ENCODE measurements at regions not wholly inside any gene's neighbourhood (a gene's known extent, or its start where the extent isn't known, plus 50 kb on each side); places are given as distances from the start of the nearest gene placed in this dataset.

DNA sequence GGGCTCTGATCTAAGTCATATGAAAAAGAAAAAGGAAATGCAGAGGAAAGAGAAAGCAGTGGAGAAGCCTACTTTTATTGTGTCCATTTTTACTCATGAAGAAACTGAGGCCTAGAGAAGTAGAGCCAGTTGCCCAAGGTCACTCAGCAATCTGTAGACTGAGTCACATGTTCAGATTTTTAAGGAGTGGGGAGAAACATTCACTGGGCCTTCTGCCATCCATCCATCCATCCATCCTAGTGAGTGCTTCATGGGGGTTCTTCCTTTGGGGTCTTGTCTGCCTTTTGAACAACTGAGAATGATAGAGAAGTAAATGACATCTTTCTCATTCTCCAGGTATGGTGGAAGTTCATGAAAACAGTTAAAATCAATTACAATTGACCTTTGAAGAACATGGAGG lies 233.6 kb upstream of the SRRM4 start:
- TF ChIP-seq POU2F2 (IDR thresholded peaks at IDR 0.05; ENCODE audit: low read depth, low read length) (no peak), TAF1 (IDR thresholded peaks at IDR 0.05; ENCODE audit: low read depth, low read length) (no peak), POLR2AphosphoS5 (IDR thresholded peaks at IDR 0.05; ENCODE audit: low read depth, low read length) (no peak), SPI1 (IDR thresholded peaks at IDR 0.05; ENCODE audit: low read depth, low read length) (no peak), POLR2A (IDR thresholded peaks at IDR 0.05; ENCODE audit: low read depth, low read length) (no peak), PAX5 (IDR thresholded peaks at IDR 0.05; ENCODE audit: insufficient read depth, low read length, severe bottlenecking) (no peak)
- no peak for DNase-seq (ENCODE audit: insufficient read length, low spot score)
- FAIRE-seq = no peak

DNA sequence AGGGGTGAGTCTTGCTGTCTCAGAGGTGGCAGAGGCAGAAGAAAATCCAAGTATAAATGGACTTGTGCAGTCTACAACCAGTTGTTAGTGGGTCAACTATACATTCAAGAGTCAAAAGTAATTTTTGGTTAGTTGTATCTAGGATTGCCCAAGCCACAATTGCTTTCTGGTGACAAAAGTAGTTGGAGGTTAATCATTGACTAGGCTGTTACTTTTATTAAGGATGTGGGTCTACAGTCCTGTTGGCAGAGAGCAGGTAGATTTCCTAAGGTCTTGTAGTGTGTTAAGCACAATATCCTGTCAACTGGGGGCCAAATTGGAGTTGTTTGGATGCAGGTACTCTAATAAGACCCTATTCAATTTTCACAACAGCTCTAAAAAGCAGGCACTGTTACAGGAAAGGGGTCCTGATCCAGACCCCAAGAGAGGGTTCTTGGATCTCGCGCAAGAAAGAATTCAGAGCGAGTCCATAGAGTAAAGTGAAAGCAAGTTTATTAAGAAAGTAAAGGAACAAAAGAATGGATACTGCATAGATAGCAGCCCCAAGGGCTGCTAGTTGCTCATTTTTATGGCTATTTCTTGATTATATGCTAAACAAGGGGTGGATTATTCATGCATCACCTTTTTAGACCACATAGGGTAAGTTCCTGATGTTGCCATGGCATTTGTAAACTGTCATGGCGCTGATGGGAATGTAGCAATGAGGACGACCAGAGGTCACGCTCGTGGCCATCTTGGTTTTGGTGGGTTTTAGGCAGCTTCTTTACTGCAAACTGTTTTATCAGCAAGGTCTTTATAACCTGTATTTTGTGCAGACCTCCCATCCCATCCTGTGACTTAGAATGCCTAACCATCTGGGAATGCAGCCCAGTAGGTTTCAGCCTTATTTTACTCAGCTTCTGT lies 232.6 kb upstream of the SRRM4 start:
- DNase-seq (ENCODE audit: insufficient read length, low spot score) (no peak), FAIRE-seq (no peak)
- no peak for TF ChIP-seq POLR2A (IDR thresholded peaks at IDR 0.05; ENCODE audit: low read depth, low read length)
- TF ChIP-seq SPI1 (IDR thresholded peaks at IDR 0.05; ENCODE audit: low read depth, low read length) = no peak
- no peak for TF ChIP-seq POLR2AphosphoS5 (IDR thresholded peaks at IDR 0.05; ENCODE audit: low read depth, low read length)
- no peak for TF ChIP-seq PAX5 (IDR thresholded peaks at IDR 0.05; ENCODE audit: insufficient read depth, low read length, severe bottlenecking)
- TF ChIP-seq TAF1 (IDR thresholded peaks at IDR 0.05; ENCODE audit: low read depth, low read length) = no peak
- TF ChIP-seq POU2F2 (IDR thresholded peaks at IDR 0.05; ENCODE audit: low read depth, low read length) = no peak

DNA sequence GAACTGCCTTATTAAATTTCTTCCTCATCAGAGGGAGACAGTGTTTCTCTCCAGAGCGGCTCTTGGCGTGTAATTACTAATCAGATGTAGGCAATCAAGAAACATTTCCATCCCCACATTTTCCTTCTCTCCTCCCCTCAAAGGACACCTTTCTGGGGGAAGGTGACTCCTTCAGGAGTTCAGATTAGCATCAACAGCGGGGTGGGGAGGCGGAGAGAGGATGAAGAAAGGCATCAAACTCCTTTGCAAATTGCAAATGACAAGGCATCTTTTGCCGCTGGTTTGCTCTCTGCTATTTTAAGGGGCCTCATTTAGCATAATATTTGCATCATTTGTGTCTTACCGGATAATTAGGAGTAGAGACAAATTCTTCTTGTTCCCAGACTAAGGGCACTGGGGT lies 231.7 kb upstream of the SRRM4 start:
- FAIRE-seq = no peak
- TF ChIP-seq PAX5 (IDR thresholded peaks at IDR 0.05; ENCODE audit: insufficient read depth, low read length, severe bottlenecking) (no peak), POLR2A (IDR thresholded peaks at IDR 0.05; ENCODE audit: low read depth, low read length) (no peak), POU2F2 (IDR thresholded peaks at IDR 0.05; ENCODE audit: low read depth, low read length) (no peak), SPI1 (IDR thresholded peaks at IDR 0.05; ENCODE audit: low read depth, low read length) (no peak), POLR2AphosphoS5 (IDR thresholded peaks at IDR 0.05; ENCODE audit: low read depth, low read length) (no peak), TAF1 (IDR thresholded peaks at IDR 0.05; ENCODE audit: low read depth, low read length) (no peak)
- DNase-seq (ENCODE audit: insufficient read length, low spot score) = no peak

DNA sequence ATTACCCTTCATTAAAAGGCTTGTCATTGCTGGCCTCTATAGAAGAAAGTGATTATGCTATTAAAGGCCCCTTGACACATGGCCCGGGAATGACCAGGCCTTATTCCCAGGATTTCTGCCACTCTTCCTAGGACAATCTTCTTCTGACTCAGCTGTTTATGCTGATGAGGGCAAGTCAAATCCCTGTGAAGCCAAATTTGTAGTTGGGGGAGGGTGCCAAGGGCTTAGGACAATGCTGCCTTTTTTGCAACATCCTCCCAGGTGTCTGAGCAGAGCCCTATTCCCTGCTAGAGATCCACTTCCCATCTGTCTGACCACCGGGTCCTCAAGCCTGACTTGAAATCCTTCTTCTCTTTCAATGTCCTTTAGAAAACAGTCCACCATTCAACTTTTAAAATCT lies 230.7 kb upstream of the SRRM4 start:
- FAIRE-seq (no peak), DNase-seq (ENCODE audit: insufficient read length, low spot score) (no peak)
- TF ChIP-seq POU2F2 (IDR thresholded peaks at IDR 0.05; ENCODE audit: low read depth, low read length) (no peak), PAX5 (IDR thresholded peaks at IDR 0.05; ENCODE audit: insufficient read depth, low read length, severe bottlenecking) (no peak), POLR2AphosphoS5 (IDR thresholded peaks at IDR 0.05; ENCODE audit: low read depth, low read length) (no peak), TAF1 (IDR thresholded peaks at IDR 0.05; ENCODE audit: low read depth, low read length) (no peak), SPI1 (IDR thresholded peaks at IDR 0.05; ENCODE audit: low read depth, low read length) (no peak), POLR2A (IDR thresholded peaks at IDR 0.05; ENCODE audit: low read depth, low read length) (no peak)

DNA sequence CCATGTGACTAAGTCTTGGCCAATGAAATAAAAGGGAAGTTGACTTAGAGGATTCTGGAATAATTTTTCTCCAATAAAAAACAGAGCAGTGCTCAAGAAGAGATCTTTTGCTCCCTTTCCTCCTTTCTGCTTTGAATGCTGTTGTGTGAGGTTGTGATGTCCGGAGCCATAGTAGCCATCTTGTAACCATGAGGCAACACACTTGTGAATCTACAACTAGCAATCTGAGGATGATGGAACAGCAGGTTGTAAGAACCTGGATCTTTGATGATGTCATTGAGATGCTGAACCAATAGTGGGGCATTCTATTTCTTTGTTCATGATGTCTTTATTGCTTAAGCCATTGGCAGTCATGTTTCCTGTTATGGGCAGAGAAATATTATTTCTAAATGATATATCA lies 230.0 kb upstream of the SRRM4 start:
- FAIRE-seq (no peak), DNase-seq (ENCODE audit: insufficient read length, low spot score) (no peak)
- TF ChIP-seq PAX5 (IDR thresholded peaks at IDR 0.05; ENCODE audit: insufficient read depth, low read length, severe bottlenecking) (no peak), POU2F2 (IDR thresholded peaks at IDR 0.05; ENCODE audit: low read depth, low read length) (no peak), TAF1 (IDR thresholded peaks at IDR 0.05; ENCODE audit: low read depth, low read length) (no peak), POLR2AphosphoS5 (IDR thresholded peaks at IDR 0.05; ENCODE audit: low read depth, low read length) (no peak), POLR2A (IDR thresholded peaks at IDR 0.05; ENCODE audit: low read depth, low read length) (no peak), SPI1 (IDR thresholded peaks at IDR 0.05; ENCODE audit: low read depth, low read length) (no peak)

DNA sequence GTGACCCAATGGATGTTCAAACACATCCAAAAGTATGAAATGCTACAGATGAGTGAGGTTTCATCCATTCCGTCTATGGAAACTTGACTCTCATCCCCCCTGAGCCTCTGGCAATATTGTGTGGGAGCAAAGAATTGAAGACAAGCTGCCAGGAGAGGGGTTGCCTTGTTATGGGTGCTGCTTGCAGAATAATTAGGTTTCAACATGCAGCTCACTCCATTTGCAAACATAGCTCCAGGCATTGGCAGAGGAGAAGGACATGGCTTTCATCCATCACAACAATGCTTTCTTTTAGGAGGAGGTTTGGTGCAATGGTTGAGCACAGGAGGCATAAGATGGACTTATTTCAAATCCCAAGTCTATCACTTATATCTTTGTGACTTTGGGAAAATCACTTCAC lies 220.7 kb upstream of the SRRM4 start:
- FAIRE-seq (no peak), DNase-seq (ENCODE audit: insufficient read length, low spot score) (no peak)
- TF ChIP-seq POLR2A (IDR thresholded peaks at IDR 0.05; ENCODE audit: low read depth, low read length) (no peak), POU2F2 (IDR thresholded peaks at IDR 0.05; ENCODE audit: low read depth, low read length) (no peak), TAF1 (IDR thresholded peaks at IDR 0.05; ENCODE audit: low read depth, low read length) (no peak), SPI1 (IDR thresholded peaks at IDR 0.05; ENCODE audit: low read depth, low read length) (no peak), POLR2AphosphoS5 (IDR thresholded peaks at IDR 0.05; ENCODE audit: low read depth, low read length) (no peak), PAX5 (IDR thresholded peaks at IDR 0.05; ENCODE audit: insufficient read depth, low read length, severe bottlenecking) (no peak)

DNA sequence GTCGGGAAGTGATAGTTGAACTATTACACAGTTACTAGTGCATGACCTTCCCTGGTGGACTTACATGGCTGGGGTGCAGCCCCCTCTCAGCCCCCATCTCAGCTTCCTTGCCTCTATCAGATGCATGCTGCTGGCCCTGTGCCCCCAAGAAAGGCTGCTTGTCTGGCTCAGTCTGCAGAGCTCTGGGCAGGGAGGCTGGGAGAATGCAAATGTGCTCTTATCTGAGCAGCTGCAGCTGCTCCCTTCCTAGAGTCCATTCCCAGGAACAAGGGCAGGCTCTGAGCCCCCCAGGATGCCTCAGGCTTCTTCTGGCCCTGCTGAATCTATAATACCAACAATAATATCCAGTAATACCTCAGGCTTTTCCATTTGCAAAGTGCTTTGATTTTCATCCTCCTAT lies 218.1 kb upstream of the SRRM4 start:
- no peak for FAIRE-seq
- no peak for TF ChIP-seq SPI1 (IDR thresholded peaks at IDR 0.05; ENCODE audit: low read depth, low read length)
- no peak for TF ChIP-seq POU2F2 (IDR thresholded peaks at IDR 0.05; ENCODE audit: low read depth, low read length)
- no peak for DNase-seq (ENCODE audit: insufficient read length, low spot score)

DNA sequence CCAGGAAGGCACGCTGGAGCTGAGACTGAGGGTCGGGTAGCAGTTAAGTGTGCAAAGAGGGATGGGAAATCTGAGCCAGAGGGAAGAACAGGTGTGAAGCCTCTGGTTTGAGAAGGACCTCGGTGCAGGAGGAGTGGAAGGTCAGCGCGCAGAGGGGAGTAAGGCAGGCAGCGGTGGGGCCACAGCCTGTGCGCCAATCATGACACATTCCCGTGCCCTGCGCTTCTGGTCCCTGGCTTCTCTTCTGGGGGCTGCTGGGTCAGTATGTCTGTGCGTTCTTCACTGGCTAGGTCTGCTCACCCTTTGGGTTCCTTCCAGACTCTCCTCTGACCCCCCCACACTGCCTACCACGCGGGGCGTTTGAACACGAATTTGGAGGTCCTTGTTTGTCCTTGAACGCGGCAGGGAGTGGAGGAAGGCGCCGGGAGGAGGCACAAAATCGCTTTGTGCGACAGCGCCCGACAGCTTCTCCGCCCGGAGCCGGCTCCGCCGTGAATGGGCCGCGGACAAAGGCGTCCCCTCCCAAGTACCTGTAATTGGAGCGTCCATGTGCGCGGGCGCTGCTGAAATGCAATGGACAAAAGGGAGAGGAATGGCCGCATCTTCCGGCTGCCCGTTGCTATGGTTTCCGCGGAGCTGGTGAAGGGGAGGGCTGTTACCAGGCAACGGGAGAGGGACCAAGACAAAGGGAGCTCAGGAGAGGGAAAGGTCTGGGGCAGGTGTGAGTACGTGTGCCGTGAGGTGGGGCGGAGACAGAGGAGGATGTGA lies 207.2 kb upstream of the SRRM4 start:
- TF ChIP-seq POLR2AphosphoS5 (IDR thresholded peaks at IDR 0.05; ENCODE audit: low read depth, low read length) = no peak
- no peak for TF ChIP-seq POU2F2 (IDR thresholded peaks at IDR 0.05; ENCODE audit: low read depth, low read length)
- TF ChIP-seq POLR2A (IDR thresholded peaks at IDR 0.05; ENCODE audit: low read depth, low read length) = no peak
- DNase-seq (ENCODE audit: insufficient read length, low spot score) (no peak), FAIRE-seq (no peak)

DNA sequence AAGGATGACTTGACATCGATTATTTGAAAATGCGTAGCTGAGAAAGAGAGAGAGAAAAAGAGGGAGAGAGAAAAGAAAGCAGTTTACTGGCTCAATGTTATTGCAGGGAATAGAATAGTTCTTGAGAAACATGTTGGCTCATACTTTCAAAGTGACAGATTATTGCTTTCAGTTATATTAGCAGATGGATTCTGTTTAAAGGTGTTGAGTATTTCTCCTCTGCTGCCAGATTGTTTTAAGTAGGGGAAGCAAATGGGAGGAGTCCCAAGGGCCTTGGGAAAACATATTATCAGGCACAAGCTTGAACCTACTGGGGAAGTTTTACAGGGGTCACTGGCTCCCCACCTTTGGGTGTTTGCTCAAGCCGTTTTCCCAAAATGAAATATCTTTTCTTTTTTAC lies 203.8 kb upstream of the SRRM4 start:
- FAIRE-seq (no peak), DNase-seq (ENCODE audit: insufficient read length, low spot score) (no peak)
- TF ChIP-seq POLR2AphosphoS5 (IDR thresholded peaks at IDR 0.05; ENCODE audit: low read depth, low read length) = no peak
- TF ChIP-seq SPI1 (IDR thresholded peaks at IDR 0.05; ENCODE audit: low read depth, low read length) = no peak
- TF ChIP-seq POLR2A (IDR thresholded peaks at IDR 0.05; ENCODE audit: low read depth, low read length) = no peak
- no peak for TF ChIP-seq POU2F2 (IDR thresholded peaks at IDR 0.05; ENCODE audit: low read depth, low read length)
- no peak for TF ChIP-seq PAX5 (IDR thresholded peaks at IDR 0.05; ENCODE audit: insufficient read depth, low read length, severe bottlenecking)
- TF ChIP-seq TAF1 (IDR thresholded peaks at IDR 0.05; ENCODE audit: low read depth, low read length) = no peak

Measured in GM12891 (cell line).